OCI-LY7 (cell line): ENCODE measurements at regions not wholly inside any gene's neighbourhood (a gene's known extent, or its start where the extent isn't known, plus 50 kb on each side); places are given as distances from the start of the nearest gene placed in this dataset.

Source experiments
- EZH2phosphoT487 ChIP-seq: fragments of 200-600 bp; sonication (generic); IDR thresholded peaks from 2 replicates; pipeline ENCODE4 v1.6.1; 2018; ENCODE audit warnings: low read depth, borderline replicate concordance, mild to moderate bottlenecking, mixed run types, antibody characterized with exemption, low read length, moderate library complexity, mixed read lengths
- TF ChIP-seq, protein P1 (sequence below): fragments of 200-600 bp; sonication (generic); conservative IDR thresholded peaks from 2 replicates; pipeline ENCODE4 v1.5.1; 2014; ENCODE audit warnings: mild to moderate bottlenecking, antibody characterized with exemption, low read length, moderate library complexity, mixed read lengths

DNA sequence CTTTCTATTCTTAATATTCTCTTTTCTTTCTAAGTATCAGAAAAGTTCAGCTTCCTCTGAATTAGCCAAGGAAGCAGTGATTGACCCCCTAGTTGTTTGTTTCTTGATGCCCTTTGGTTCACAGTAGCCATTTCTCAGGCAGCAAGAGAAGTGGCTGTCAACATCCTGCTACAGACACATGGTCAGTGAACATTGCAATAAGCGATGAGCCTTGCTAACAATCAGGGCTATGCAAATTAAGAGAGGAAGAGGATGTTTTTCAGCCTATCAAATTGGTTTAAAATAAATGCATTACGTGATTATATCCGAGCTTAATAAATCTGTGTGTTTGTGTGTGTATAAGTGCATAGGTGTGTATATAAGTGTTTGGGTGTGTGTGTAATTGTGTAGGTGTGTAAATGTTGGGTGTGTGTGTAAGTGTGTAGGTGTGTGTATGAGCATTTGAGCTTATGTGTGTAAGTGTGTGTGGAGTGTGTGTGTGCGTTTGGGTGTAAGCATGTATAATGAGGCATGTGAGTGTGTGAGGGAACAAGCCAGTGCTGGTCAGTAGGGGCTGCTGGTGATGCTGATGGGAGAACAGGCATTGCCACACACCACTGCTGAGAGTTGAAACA is 78.1 kb upstream of the XCR1 start:
- TF ChIP-seq, protein P1, sequence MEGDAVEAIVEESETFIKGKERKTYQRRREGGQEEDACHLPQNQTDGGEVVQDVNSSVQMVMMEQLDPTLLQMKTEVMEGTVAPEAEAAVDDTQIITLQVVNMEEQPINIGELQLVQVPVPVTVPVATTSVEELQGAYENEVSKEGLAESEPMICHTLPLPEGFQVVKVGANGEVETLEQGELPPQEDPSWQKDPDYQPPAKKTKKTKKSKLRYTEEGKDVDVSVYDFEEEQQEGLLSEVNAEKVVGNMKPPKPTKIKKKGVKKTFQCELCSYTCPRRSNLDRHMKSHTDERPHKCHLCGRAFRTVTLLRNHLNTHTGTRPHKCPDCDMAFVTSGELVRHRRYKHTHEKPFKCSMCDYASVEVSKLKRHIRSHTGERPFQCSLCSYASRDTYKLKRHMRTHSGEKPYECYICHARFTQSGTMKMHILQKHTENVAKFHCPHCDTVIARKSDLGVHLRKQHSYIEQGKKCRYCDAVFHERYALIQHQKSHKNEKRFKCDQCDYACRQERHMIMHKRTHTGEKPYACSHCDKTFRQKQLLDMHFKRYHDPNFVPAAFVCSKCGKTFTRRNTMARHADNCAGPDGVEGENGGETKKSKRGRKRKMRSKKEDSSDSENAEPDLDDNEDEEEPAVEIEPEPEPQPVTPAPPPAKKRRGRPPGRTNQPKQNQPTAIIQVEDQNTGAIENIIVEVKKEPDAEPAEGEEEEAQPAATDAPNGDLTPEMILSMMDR: no peak
- no peak for TF ChIP-seq EZH2phosphoT487
